K562 (cell line): ENCODE measurements at regions not wholly inside any gene's neighbourhood (a gene's known extent, or its start where the extent isn't known, plus 50 kb on each side); places are given as distances from the start of the nearest gene placed in this dataset.
"Not testable (repeated sequence)": the region's sequence is repeated elsewhere in the genome, so short reads cannot be mapped to it uniquely, and the experiment has no call there.

ENCODE experiments used
- ATAC-seq: fragments of 200-7000 bp; cut with Tn5 transposase; 3 replicates; pipeline ENCODE4 v1.9.1; 2020; ENCODE audit warnings: moderate library complexity
- BruUV-seq: library from RNA; stranded (reverse); fragments of 400-500 nt; replicated peaks from 2 replicates; lab custom pipeline; 2021; lab: Mats Ljungman, UMichigan
- CTCF ChIA-PET: fragments of 300-600 bp; formaldehyde crosslinking; extraction: SDS; loops from one replicate; lab custom pipeline; 2021; ENCODE audit warnings: low intra/inter-chr PET ratio; lab: Yijun Ruan, JAX
- POLR2A ChIA-PET: fragments of 300-600, 350-650 bp; sonication (Branson Sonifier 250); formaldehyde crosslinking; extraction: SDS; loops from one replicate; lab custom pipeline; 2021; ENCODE audit warnings: antibody characterized with exemption, inconsistent platforms; lab: Yijun Ruan, JAX
- DNase-seq, 4 experiments: peaks; one replicate each; pipeline versions ENCODE4 v3.0.0 to v3.0.0-alpha.2; 2011 to 2018; ENCODE audit warnings: low spot score in 3 of 4, mixed read lengths in 3 of 4; ENCODE audit errors: extremely low read depth in 1 of 4
- FAIRE-seq: peaks from 2 replicates; lab custom pipeline; 2011; peaks lifted over from hg19 to GRCh38; lab: Jason Lieb, UNC
- H2AFZ ChIP-seq: 2 replicates; pipeline ENCODE4 v1.6.0; 2011; ENCODE audit warnings: low read depth, low read length, control low read depth, inconsistent platforms
- H3K27ac ChIP-seq: fragments of 200-600 bp; 3 replicates; pipeline ENCODE4 v1.8.0; 2011; ENCODE audit warnings: low read depth, mild to moderate bottlenecking, control low read depth, inconsistent platforms, low read length, moderate library complexity, mixed read lengths; ENCODE audit errors: extremely low read depth
- H3K27me3 ChIP-seq, 2 experiments: fragments of 300-600 bp in 1 of 2; 2 replicates in 1 of 2; 3 replicates in 1 of 2; pipeline versions ENCODE4 v1.6.0 to v1.8.0; 2011; ENCODE audit warnings: inconsistent platforms in 2 of 2, low read length in 2 of 2, mild to moderate bottlenecking in 1 of 2, mixed read lengths in 1 of 2, moderate library complexity in 1 of 2; ENCODE audit not compliant: control insufficient read depth in 2 of 2, insufficient read depth in 2 of 2
- H3K36me3 ChIP-seq: fragments of 300-600 bp; 3 replicates; pipeline ENCODE4 v1.8.0; 2011; ENCODE audit warnings: mild to moderate bottlenecking, low read length, inconsistent platforms; ENCODE audit not compliant: control insufficient read depth, insufficient read depth
- H3K4me1 ChIP-seq, 2 experiments: fragments of 200-600 bp in 1 of 2; replicated peaks in 1 of 2; 2 replicates in 1 of 2; 3 replicates in 1 of 2; pipeline versions ENCODE4 v1.5.1 to v1.8.0; 2011; ENCODE audit warnings: inconsistent platforms in 2 of 2, low read length in 2 of 2, mild to moderate bottlenecking in 1 of 2, mixed read lengths in 1 of 2, moderate library complexity in 1 of 2; ENCODE audit not compliant: control insufficient read depth in 2 of 2, insufficient read depth in 2 of 2
- H3K4me2 ChIP-seq: 2 replicates; pipeline ENCODE4 v1.6.1; 2011; ENCODE audit warnings: low read length, control low read depth, inconsistent platforms, mixed read lengths; ENCODE audit not compliant: insufficient read depth
- H3K4me3 ChIP-seq: fragments of 200-600 bp; sonication (generic), shearing (Covaris generic); 2 replicates; pipeline ENCODE4 v1.5.1; 2016; ENCODE audit warnings: control low read depth, inconsistent platforms
- H3K79me2 ChIP-seq: fragments of 200-600 bp; 3 replicates; pipeline ENCODE4 v1.8.0; 2011; ENCODE audit warnings: low read length, inconsistent platforms; ENCODE audit not compliant: control insufficient read depth, insufficient read depth
- H3K9ac ChIP-seq, 2 experiments: 2 replicates each; pipeline versions ENCODE4 v1.6.0 to v1.6.1; 2011; ENCODE audit warnings: low read depth in 2 of 2, low read length in 2 of 2, control low read depth in 1 of 2, inconsistent platforms in 1 of 2, mild to moderate bottlenecking in 1 of 2, mixed read lengths in 1 of 2; ENCODE audit not compliant: insufficient read depth in 1 of 2
- H3K9me1 ChIP-seq: one replicate; pipeline ENCODE4 v1.6.0; 2011; ENCODE audit warnings: inconsistent platforms, mild to moderate bottlenecking, low read length, moderate library complexity; ENCODE audit not compliant: control insufficient read depth, insufficient read depth
- H3K9me3 ChIP-seq: replicated peaks from 2 replicates; pipeline ENCODE4 v1.5.1; 2011; ENCODE audit warnings: low read depth, low read length, inconsistent platforms; ENCODE audit not compliant: control insufficient read depth, insufficient read depth
- H4K20me1 ChIP-seq: replicated peaks from 2 replicates; pipeline ENCODE4 v1.6.1; 2011; ENCODE audit warnings: low read length, inconsistent platforms, mixed read lengths; ENCODE audit not compliant: control insufficient read depth, insufficient read depth
- SMC3 ChIP-seq: conservative IDR thresholded peaks from 2 replicates; pipeline ENCODE4 v1.6.1; 2011; ENCODE audit warnings: low read depth, low read length, improper control_type of control experiment; ENCODE audit not compliant: insufficient read depth
- WGBS: fragments of 100-300 bp; shearing (Covaris generic); methylation state at CpG from one replicate; pipeline ENCODE4 v1.1.6; 2016; ENCODE audit warnings: low coverage, mixed read lengths; ENCODE audit not compliant: insufficient coverage; ENCODE audit errors: missing lambda C conversion rate; 5-methylcytosine and 5-hydroxymethylcytosine counted together
- in situ Hi-C: fragments of 300-500 bp; cut with MboI; formaldehyde crosslinking; loops from 4 replicates; pipeline ENCODE4 v1.15.0; 2018; ENCODE audit warnings: inconsistent platforms, mixed read lengths
- intact Hi-C: fragments of 100-400 bp; cut with micrococcal nuclease; formaldehyde crosslinking; loops from 2 replicates; pipeline ENCODE4 v1.14.2; 2022
- TF ChIP-seq, protein P1 (sequence below), 3 experiments: IDR thresholded peaks in 2 of 3; conservative IDR thresholded peaks in 1 of 3; 2 replicates each; pipeline ENCODE4 v1.5.1; 2011 to 2012; ENCODE audit warnings: low read length in 3 of 3, mild to moderate bottlenecking in 3 of 3, control low read depth in 2 of 3, improper control_type of control experiment in 1 of 3, inconsistent platforms in 1 of 3, low read depth in 1 of 3, mixed read lengths in 1 of 3, moderate library complexity in 1 of 3; ENCODE audit not compliant: insufficient read depth in 2 of 3
- TF ChIP-seq, protein P2 (sequence below): fragments of 450-650 bp; IDR thresholded peaks from 2 replicates; pipeline ENCODE4 v1.6.1; 2016; ENCODE audit warnings: low read depth, mild to moderate bottlenecking, moderate library complexity

DNA sequence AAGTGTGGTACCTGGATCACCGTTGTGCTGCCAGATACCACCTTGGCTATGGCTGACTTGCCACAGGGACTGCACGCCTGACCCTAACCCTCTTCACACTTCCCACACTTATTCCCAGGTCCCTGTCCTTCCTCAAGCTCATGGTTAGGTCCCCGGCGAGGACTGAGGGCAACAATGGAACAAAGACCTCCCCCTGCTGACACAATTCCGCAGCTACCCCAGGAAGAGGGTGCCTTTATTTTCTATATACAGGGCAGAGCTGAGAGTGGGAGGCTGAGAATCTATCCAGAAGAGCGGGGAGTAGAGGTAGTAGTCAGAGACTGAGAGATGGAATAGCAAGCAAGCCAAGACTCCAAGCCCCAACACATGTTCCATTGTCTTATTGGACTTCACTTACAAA lies 118.1 kb upstream of the SEM1 start:
- no peak overlapping the region for H3K4me3 ChIP-seq
- H3K4me1 ChIP-seq: no peaks in the 10 kb centered on the region
- H3K79me2 ChIP-seq: no peaks in the 10 kb centered on the region
- no peaks in the 10 kb centered on the region for H3K9me3 ChIP-seq
- peak in 1 of 4 experiments; percentile 9 for DNase-seq
- no peak overlapping the region for H3K4me2 ChIP-seq
- no peaks in the 10 kb centered on the region for H3K27me3 ChIP-seq
- no peak overlapping the region for H3K27ac ChIP-seq
- ATAC-seq: peak; percentile 67; the same call in 2 of the 3 replicates
- POLR2A ChIA-PET: no interaction called here
- no peaks in the 10 kb centered on the region for H3K36me3 ChIP-seq
- CTCF ChIA-PET: no interaction called here
- no peaks in the 10 kb centered on the region for H3K9me1 ChIP-seq
- H3K9ac ChIP-seq: no peak overlapping the region
- FAIRE-seq: no peak
- no peaks in the 10 kb centered on the region for H4K20me1 ChIP-seq
- BruUV-seq: no TSS peak
- in situ Hi-C loops: no loop called here
- WGBS: 0% methylated on average over 6 of the region's 6 CpGs
- intact Hi-C loops: no loop called here
- TF ChIP-seq, protein P1, sequence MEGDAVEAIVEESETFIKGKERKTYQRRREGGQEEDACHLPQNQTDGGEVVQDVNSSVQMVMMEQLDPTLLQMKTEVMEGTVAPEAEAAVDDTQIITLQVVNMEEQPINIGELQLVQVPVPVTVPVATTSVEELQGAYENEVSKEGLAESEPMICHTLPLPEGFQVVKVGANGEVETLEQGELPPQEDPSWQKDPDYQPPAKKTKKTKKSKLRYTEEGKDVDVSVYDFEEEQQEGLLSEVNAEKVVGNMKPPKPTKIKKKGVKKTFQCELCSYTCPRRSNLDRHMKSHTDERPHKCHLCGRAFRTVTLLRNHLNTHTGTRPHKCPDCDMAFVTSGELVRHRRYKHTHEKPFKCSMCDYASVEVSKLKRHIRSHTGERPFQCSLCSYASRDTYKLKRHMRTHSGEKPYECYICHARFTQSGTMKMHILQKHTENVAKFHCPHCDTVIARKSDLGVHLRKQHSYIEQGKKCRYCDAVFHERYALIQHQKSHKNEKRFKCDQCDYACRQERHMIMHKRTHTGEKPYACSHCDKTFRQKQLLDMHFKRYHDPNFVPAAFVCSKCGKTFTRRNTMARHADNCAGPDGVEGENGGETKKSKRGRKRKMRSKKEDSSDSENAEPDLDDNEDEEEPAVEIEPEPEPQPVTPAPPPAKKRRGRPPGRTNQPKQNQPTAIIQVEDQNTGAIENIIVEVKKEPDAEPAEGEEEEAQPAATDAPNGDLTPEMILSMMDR (IDR thresholded peaks at IDR 0.05 in 2 of 3, conservative IDR thresholded peaks at IDR 0.05 in 1 of 3; ENCODE audit: insufficient read depth in 2 of 3, low read depth in 1 of 3, low read length in 3 of 3): peak in 1 of 3 experiments; percentile 27; a peak in 1 of 6 replicates
- TF ChIP-seq, protein P2, sequence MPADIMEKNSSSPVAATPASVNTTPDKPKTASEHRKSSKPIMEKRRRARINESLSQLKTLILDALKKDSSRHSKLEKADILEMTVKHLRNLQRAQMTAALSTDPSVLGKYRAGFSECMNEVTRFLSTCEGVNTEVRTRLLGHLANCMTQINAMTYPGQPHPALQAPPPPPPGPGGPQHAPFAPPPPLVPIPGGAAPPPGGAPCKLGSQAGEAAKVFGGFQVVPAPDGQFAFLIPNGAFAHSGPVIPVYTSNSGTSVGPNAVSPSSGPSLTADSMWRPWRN: no peak
- 0 out of 2 replicates have a peak, but pooled peaks have one; percentile 8 for TF ChIP-seq SMC3
- H2AFZ ChIP-seq: no peak overlapping the region

DNA sequence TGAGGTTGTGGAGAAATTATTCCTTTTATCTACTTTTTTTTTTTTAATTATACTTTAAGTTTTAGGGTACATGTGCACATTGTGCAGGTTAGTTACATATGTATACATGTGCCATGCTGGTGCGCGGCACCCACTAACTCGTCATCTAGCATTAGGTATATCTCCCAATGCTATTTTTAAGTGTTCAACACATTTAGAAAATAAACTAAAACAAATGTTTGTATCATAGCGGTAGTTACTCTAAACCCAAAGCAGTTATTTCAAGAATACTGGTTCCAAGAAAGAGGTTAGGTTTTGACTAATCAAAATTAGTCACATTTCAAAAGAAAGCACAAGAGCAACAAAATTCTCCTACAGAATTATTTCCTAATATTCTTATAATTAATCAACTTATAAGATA lies 119.5 kb upstream of the SEM1 start:
- H2AFZ ChIP-seq, H3K9me1 ChIP-seq, H3K36me3 ChIP-seq, H3K4me1 ChIP-seq, H4K20me1 ChIP-seq, CTCF ChIA-PET, H3K79me2 ChIP-seq, H3K9me3 ChIP-seq, BruUV-seq, FAIRE-seq, ATAC-seq, POLR2A ChIA-PET, H3K9ac ChIP-seq, in situ Hi-C loops, intact Hi-C loops, H3K4me2 ChIP-seq, H3K27ac ChIP-seq, H3K4me3 ChIP-seq, DNase-seq, H3K27me3 ChIP-seq: not testable (repeated sequence)
- 14% methylated on average over 4 of the region's 4 CpGs for WGBS
